Neural progenitor cell (in vitro differentiated cells): ENCODE measurements at regions not wholly inside any gene's neighbourhood (a gene's known extent, or its start where the extent isn't known, plus 50 kb on each side); places are given as distances from the start of the nearest gene placed in this dataset.

Experiments used
- EZH2 ChIP-seq: fragments of 200-600 bp; sonication (generic); IDR thresholded peaks from 2 replicates; pipeline ENCODE4 v1.6.1; 2017; ENCODE audit warnings: antibody characterized with exemption, mild to moderate bottlenecking, moderate library complexity
- EZH2phosphoT487 ChIP-seq: fragments of 200-600 bp; sonication (generic); IDR thresholded peaks from 2 replicates; pipeline ENCODE4 v1.6.1; 2017; ENCODE audit warnings: antibody characterized with exemption
- TF ChIP-seq, protein P1 (sequence below): fragments of 200-600 bp; sonication (generic); IDR thresholded peaks from 2 replicates; pipeline ENCODE4 v1.5.1; 2017; ENCODE audit warnings: antibody characterized with exemption, mild to moderate bottlenecking

DNA sequence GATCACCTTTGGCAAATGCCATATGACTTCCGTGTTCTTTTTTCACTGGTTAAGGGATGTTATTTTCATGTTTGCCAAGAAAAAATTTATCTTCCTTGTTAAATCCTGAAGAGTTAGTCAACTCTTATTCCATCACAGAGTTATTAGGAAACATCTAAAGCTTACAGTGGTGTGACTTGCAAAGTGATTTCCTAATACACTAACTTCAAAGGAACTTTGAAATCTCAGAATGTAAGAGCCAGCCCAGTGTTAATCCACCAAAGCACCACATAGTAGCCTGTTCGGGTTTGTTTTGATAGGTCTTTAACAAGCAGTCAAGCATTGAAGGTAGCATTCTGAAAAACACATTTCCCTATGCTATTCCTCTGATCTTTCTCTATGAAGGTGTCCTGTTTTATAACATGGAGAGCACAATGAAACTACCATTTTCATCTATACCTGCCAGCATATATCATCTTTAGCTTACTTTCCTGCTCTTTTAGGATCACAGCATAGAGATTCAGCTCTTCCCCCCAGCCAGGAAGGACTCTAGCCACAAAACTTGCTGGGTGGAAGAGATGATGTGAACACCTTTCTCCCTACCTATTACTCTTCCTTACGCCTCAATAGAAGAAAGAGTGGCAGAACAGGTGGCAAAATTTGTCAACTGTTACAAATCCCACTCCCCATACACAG, 82.4 kb upstream of the MAGI3 start:
- TF ChIP-seq, protein P1, sequence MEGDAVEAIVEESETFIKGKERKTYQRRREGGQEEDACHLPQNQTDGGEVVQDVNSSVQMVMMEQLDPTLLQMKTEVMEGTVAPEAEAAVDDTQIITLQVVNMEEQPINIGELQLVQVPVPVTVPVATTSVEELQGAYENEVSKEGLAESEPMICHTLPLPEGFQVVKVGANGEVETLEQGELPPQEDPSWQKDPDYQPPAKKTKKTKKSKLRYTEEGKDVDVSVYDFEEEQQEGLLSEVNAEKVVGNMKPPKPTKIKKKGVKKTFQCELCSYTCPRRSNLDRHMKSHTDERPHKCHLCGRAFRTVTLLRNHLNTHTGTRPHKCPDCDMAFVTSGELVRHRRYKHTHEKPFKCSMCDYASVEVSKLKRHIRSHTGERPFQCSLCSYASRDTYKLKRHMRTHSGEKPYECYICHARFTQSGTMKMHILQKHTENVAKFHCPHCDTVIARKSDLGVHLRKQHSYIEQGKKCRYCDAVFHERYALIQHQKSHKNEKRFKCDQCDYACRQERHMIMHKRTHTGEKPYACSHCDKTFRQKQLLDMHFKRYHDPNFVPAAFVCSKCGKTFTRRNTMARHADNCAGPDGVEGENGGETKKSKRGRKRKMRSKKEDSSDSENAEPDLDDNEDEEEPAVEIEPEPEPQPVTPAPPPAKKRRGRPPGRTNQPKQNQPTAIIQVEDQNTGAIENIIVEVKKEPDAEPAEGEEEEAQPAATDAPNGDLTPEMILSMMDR: no peak
- TF ChIP-seq EZH2phosphoT487 (no peak), EZH2 (no peak)
